ENCODE measurements at regions not wholly inside any gene's neighbourhood (a gene's known extent, or its start where the extent isn't known, plus 50 kb on each side); places are given as distances from the start of the nearest gene placed in this dataset.

GRCh38 chr18:55877321-55877720, 289.3 kb upstream of the TCF4 start:
- Histone ChIP-seq H3F3A (ENCODE audit: control insufficient read depth, insufficient read depth) (no peaks in the 10 kb centered on the region), H3K9me3 (ENCODE audit: control insufficient read depth, insufficient read depth, low read length) (no peaks in the 10 kb centered on the region), H3K4me3 (ENCODE audit: low read length) (no peak overlapping the region), H3K79me2 (ENCODE audit: control insufficient read depth, low read length) (no peaks in the 10 kb centered on the region), H3K27ac (ENCODE audit: low read depth, low read length) (no peak overlapping the region), H3K27me3 (ENCODE audit: control insufficient read depth, low read length) (no peaks in the 10 kb centered on the region), H3K4me2 (ENCODE audit: low read length) (no peak overlapping the region), H3K9me2 (replicated peaks; ENCODE audit: control insufficient read depth, low read length) (no peaks in the 10 kb centered on the region), H3K36me3 (ENCODE audit: control insufficient read depth, low read length) (no peaks in the 10 kb centered on the region), H3K4me1 (ENCODE audit: control insufficient read depth, low read length) (peaks cover 5% of the 10 kb centered on the region), H4K20me1 (ENCODE audit: control insufficient read depth, insufficient read depth, low read depth, low read length) (no peaks in the 10 kb centered on the region)
- TF ChIP-seq EZH2phosphoT487 (IDR thresholded peaks at IDR 0.05; ENCODE audit: borderline replicate concordance, low read length) (no peak), CTCF (IDR thresholded peaks at IDR 0.05; ENCODE audit: low read depth, low read length, poor library complexity, severe bottlenecking) (no peak)

GRCh38 chr18:55876254-55876653, 288.3 kb upstream of the TCF4 start:
- TF ChIP-seq EZH2phosphoT487 (IDR thresholded peaks at IDR 0.05; ENCODE audit: borderline replicate concordance, low read length) (no peak), CTCF (IDR thresholded peaks at IDR 0.05; ENCODE audit: low read depth, low read length, poor library complexity, severe bottlenecking) (no peak)
- H3K27ac ChIP-seq (ENCODE audit: low read depth, low read length), result no peak overlapping the region
- no peaks in the 10 kb centered on the region for H3K36me3 ChIP-seq (ENCODE audit: control insufficient read depth, low read length)
- no peak overlapping the region for H3K4me3 ChIP-seq (ENCODE audit: low read length)
- no peaks in the 10 kb centered on the region for H3K79me2 ChIP-seq (ENCODE audit: control insufficient read depth, low read length)
- no peaks in the 10 kb centered on the region for H4K20me1 ChIP-seq (ENCODE audit: control insufficient read depth, insufficient read depth, low read depth, low read length)
- no peaks in the 10 kb centered on the region for H3K9me2 ChIP-seq (replicated peaks; ENCODE audit: control insufficient read depth, low read length)
- no peak overlapping the region for H3K4me2 ChIP-seq (ENCODE audit: low read length)
- H3K4me1 ChIP-seq (ENCODE audit: control insufficient read depth, low read length), result peaks cover 5% of the 10 kb centered on the region
- H3K27me3 ChIP-seq (ENCODE audit: control insufficient read depth, low read length), result no peaks in the 10 kb centered on the region
- no peaks in the 10 kb centered on the region for H3F3A ChIP-seq (ENCODE audit: control insufficient read depth, insufficient read depth)
- H3K9me3 ChIP-seq (ENCODE audit: control insufficient read depth, insufficient read depth, low read length), result no peaks in the 10 kb centered on the region

GRCh38 chr18:55875371-55875901, 287.4 kb upstream of the TCF4 start:
- no peaks in the 10 kb centered on the region for H3K27me3 ChIP-seq (ENCODE audit: control insufficient read depth, low read length)
- no peaks in the 10 kb centered on the region for H3K36me3 ChIP-seq (ENCODE audit: control insufficient read depth, low read length)
- no peaks in the 10 kb centered on the region for H3F3A ChIP-seq (ENCODE audit: control insufficient read depth, insufficient read depth)
- H3K4me1 ChIP-seq (ENCODE audit: control insufficient read depth, low read length), result peaks cover 5% of the 10 kb centered on the region
- no peaks in the 10 kb centered on the region for H3K9me3 ChIP-seq (ENCODE audit: control insufficient read depth, insufficient read depth, low read length)
- H3K79me2 ChIP-seq (ENCODE audit: control insufficient read depth, low read length), result no peaks in the 10 kb centered on the region
- H3K9me2 ChIP-seq (replicated peaks; ENCODE audit: control insufficient read depth, low read length), result no peaks in the 10 kb centered on the region
- no peak overlapping the region for H3K4me3 ChIP-seq (ENCODE audit: low read length)
- H4K20me1 ChIP-seq (ENCODE audit: control insufficient read depth, insufficient read depth, low read depth, low read length), result no peaks in the 10 kb centered on the region
- H3K4me2 ChIP-seq (ENCODE audit: low read length), result no peak overlapping the region
- TF ChIP-seq CTCF (IDR thresholded peaks at IDR 0.05; ENCODE audit: low read depth, low read length, poor library complexity, severe bottlenecking) (no peak), EZH2phosphoT487 (IDR thresholded peaks at IDR 0.05; ENCODE audit: borderline replicate concordance, low read length) (no peak)
- H3K27ac ChIP-seq (ENCODE audit: low read depth, low read length), result no peak overlapping the region
